Common myeloid progenitor, CD34-positive (primary cell): ENCODE measurements at regions not wholly inside any gene's neighbourhood (a gene's known extent, or its start where the extent isn't known, plus 50 kb on each side); places are given as distances from the start of the nearest gene placed in this dataset.

Experiments
- CTCF ChIA-PET: fragments of 350-600 bp; sonication (Branson Sonifier 250); formaldehyde crosslinking; loops from one replicate; lab custom pipeline; 2021; ENCODE audit warnings: antibody characterized with exemption; lab: Charles Lee
- POLR2A ChIA-PET: fragments of 350-600 bp; sonication (Branson Sonifier 250); formaldehyde crosslinking; loops from one replicate; lab custom pipeline; 2021; ENCODE audit warnings: antibody characterized with exemption; lab: Charles Lee
- DNase-seq, 3 donors: peaks; one replicate each; pipeline versions ENCODE4 v3.0.0 to v3.0.0-alpha.2; 2013
- H3K27ac ChIP-seq, 2 experiments: 1 replicate in 1 of 2; 2 replicates in 1 of 2; pipeline ENCODE4 v1.7.0; 2013; ENCODE audit warnings: inconsistent platforms in 2 of 2, low read length in 2 of 2, mild to moderate bottlenecking in 2 of 2, low read depth in 1 of 2, moderate library complexity in 1 of 2; ENCODE audit not compliant: severe bottlenecking in 2 of 2, insufficient read depth in 1 of 2, poor library complexity in 1 of 2
- H3K27me3 ChIP-seq, 5 experiments: replicated peaks in 2 of 5; 1 replicate in 3 of 5; 2 replicates in 2 of 5; pipeline versions ENCODE4 v1.6.1 to v1.7.0; 2013; ENCODE audit warnings: low read length in 4 of 5, mild to moderate bottlenecking in 2 of 5, moderate library complexity in 2 of 5, inconsistent platforms in 1 of 5; ENCODE audit not compliant: insufficient read depth in 5 of 5, control insufficient read depth in 4 of 5
- H3K36me3 ChIP-seq, 4 experiments: 1 replicate in 2 of 4; 2 replicates in 2 of 4; pipeline versions ENCODE4 v1.6.1 to v1.7.0; 2013; ENCODE audit warnings: low read length in 3 of 4, control low read depth in 1 of 4, mild to moderate bottlenecking in 1 of 4; ENCODE audit not compliant: control insufficient read depth in 4 of 4, insufficient read depth in 4 of 4
- H3K4me1 ChIP-seq, 4 experiments: 1 replicate in 3 of 4; 2 replicates in 1 of 4; pipeline versions ENCODE4 v1.6.1 to v1.7.1; 2013; ENCODE audit warnings: low read length in 3 of 4, mild to moderate bottlenecking in 3 of 4, control low read depth in 1 of 4, inconsistent platforms in 1 of 4, moderate library complexity in 1 of 4; ENCODE audit not compliant: control insufficient read depth in 4 of 4, insufficient read depth in 4 of 4; ENCODE audit errors: control extremely low read depth in 1 of 4
- H3K4me3 ChIP-seq, 7 experiments: 1 replicate in 4 of 7; 2 replicates in 3 of 7; pipeline versions ENCODE4 v1.5.1 to v1.7.0; 2013; ENCODE audit warnings: mild to moderate bottlenecking in 7 of 7, low read length in 6 of 7, moderate library complexity in 6 of 7, inconsistent platforms in 2 of 7, low read depth in 2 of 7, control low read depth in 1 of 7; ENCODE audit not compliant: insufficient read depth in 4 of 7, control insufficient read depth in 1 of 7; ENCODE audit errors: extremely low read depth in 1 of 7
- H3K9me3 ChIP-seq, 5 experiments: 1 replicate in 4 of 5; 2 replicates in 1 of 5; pipeline versions ENCODE4 v1.6.1 to v1.7.1; 2013; ENCODE audit warnings: low read length in 4 of 5, mild to moderate bottlenecking in 2 of 5, inconsistent platforms in 1 of 5, low read depth in 1 of 5, moderate library complexity in 1 of 5; ENCODE audit not compliant: control insufficient read depth in 4 of 5, insufficient read depth in 2 of 5; ENCODE audit errors: control extremely low read depth in 1 of 5
- WGBS: methylation state at CpG from one replicate; pipeline ENCODE4 v1.1.5; 2013; ENCODE audit not compliant: insufficient coverage; 5-methylcytosine and 5-hydroxymethylcytosine counted together

- Histone ChIP-seq H3K27ac (no peak overlapping the region), H3K9me3 (peaks cover 0 to 1% (median 0%) of the 10 kb centered on the region in 5 experiments), H3K4me1 (no peaks in the 10 kb centered on the region), H3K36me3 (no peaks in the 10 kb centered on the region), H3K4me3 (no peak overlapping the region), H3K27me3 (no peaks in the 10 kb centered on the region)
- DNase-seq = no peak
- POLR2A ChIA-PET = interaction anchor here (0.6 kb wide), 1 partner anchor 10 kb away, joined by 4 read pairs; no protein-coding TSS in a partner anchor
- 66% methylated on average over 2 of the region's 4 CpGs for WGBS
- CTCF ChIA-PET = interaction anchor here (0.6 kb wide), 1 partner anchor 9 kb away, joined by 3 read pairs; no protein-coding TSS in a partner anchor
Measured at GRCh38 chr4:119833611-119834010, 205.0 kb upstream of the PDE5A start.

- ChIA-PET CTCF (no interaction called here), POLR2A (no interaction called here)
- Histone ChIP-seq H3K4me3 (no peak overlapping the region), H3K27me3 (no peaks in the 10 kb centered on the region), H3K4me1 (no peaks in the 10 kb centered on the region), H3K27ac (no peak overlapping the region), H3K9me3 (peaks cover 0 to 1% (median 0%) of the 10 kb centered on the region in 5 experiments), H3K36me3 (no peaks in the 10 kb centered on the region)
- no CpG with 5 or more reads among the region's 2 CpGs for WGBS
- DNase-seq = no peak
Measured at GRCh38 chr4:119832776-119833175, 204.2 kb upstream of the PDE5A start.

- Histone ChIP-seq H3K4me3 (no peak overlapping the region), H3K27me3 (no peaks in the 10 kb centered on the region), H3K9me3 (peaks cover 0 to 1% (median 0%) of the 10 kb centered on the region in 5 experiments), H3K27ac (no peak overlapping the region), H3K36me3 (no peaks in the 10 kb centered on the region), H3K4me1 (no peaks in the 10 kb centered on the region)
- POLR2A ChIA-PET = interaction anchor here (0.6 kb wide), 1 partner anchor 207 kb away, joined by 3 read pairs; no protein-coding TSS in a partner anchor
- CTCF ChIA-PET = no interaction called here
- DNase-seq = no peak
- no CpG with 5 or more reads among the region's 2 CpGs for WGBS
Measured at GRCh38 chr4:119829326-119829725, 200.7 kb upstream of the PDE5A start.

- H3K4me3 ChIP-seq = no peak overlapping the region
- H3K4me1 ChIP-seq = no peaks in the 10 kb centered on the region
- no peaks in the 10 kb centered on the region for H3K36me3 ChIP-seq
- no CpG with 5 or more reads among the region's 2 CpGs for WGBS
- no peak for DNase-seq
- no peaks in the 10 kb centered on the region for H3K27me3 ChIP-seq
- ChIA-PET POLR2A (no interaction called here), CTCF (no interaction called here)
- H3K9me3 ChIP-seq = no peaks in the 10 kb centered on the region
- H3K27ac ChIP-seq = no peak overlapping the region
Measured at GRCh38 chr4:119825696-119826095, 197.1 kb upstream of the PDE5A start.

- ChIA-PET POLR2A (interaction anchor here (0.6 kb wide), 2 partner anchors 10 to 20 kb away, joined by 3 to 4 read pairs; no protein-coding TSS in a partner anchor), CTCF (no interaction called here)
- Histone ChIP-seq H3K9me3 (no peaks in the 10 kb centered on the region), H3K4me3 (no peak overlapping the region), H3K27ac (no peak overlapping the region), H3K4me1 (no peaks in the 10 kb centered on the region), H3K36me3 (no peaks in the 10 kb centered on the region), H3K27me3 (no peaks in the 10 kb centered on the region)
- no peak for DNase-seq
Measured at GRCh38 chr4:119823891-119824290, 195.3 kb upstream of the PDE5A start.

- no peak overlapping the region for H3K27ac ChIP-seq
- CTCF ChIA-PET = no interaction called here
- no peak for DNase-seq
- no peaks in the 10 kb centered on the region for H3K9me3 ChIP-seq
- POLR2A ChIA-PET = interaction anchor here (0.6 kb wide), 1 partner anchor 11 kb away, joined by 4 read pairs; no protein-coding TSS in a partner anchor
- H3K4me1 ChIP-seq = no peaks in the 10 kb centered on the region
- no peak overlapping the region for H3K4me3 ChIP-seq
- H3K36me3 ChIP-seq = no peaks in the 10 kb centered on the region
- no peaks in the 10 kb centered on the region for H3K27me3 ChIP-seq
- WGBS = no CpG with 5 or more reads among the region's 1 CpG
Measured at GRCh38 chr4:119823045-119823444, 194.4 kb upstream of the PDE5A start.

- ChIA-PET POLR2A (no interaction called here), CTCF (no interaction called here)
- no peaks in the 10 kb centered on the region for H3K4me1 ChIP-seq
- H3K4me3 ChIP-seq = no peak overlapping the region
- no peaks in the 10 kb centered on the region for H3K27me3 ChIP-seq
- H3K27ac ChIP-seq = no peak overlapping the region
- no peaks in the 10 kb centered on the region for H3K36me3 ChIP-seq
- DNase-seq = no peak
- H3K9me3 ChIP-seq = no peaks in the 10 kb centered on the region
Measured at GRCh38 chr4:119816473-119816872, 187.9 kb upstream of the PDE5A start.
